Nucleus accumbens (tissue), 56 donors: ENCODE measurements at regions not wholly inside any gene's neighbourhood (a gene's known extent, or its start where the extent isn't known, plus 50 kb on each side); places are given as distances from the start of the nearest gene placed in this dataset.
"Not testable (repeated sequence)": the region's sequence is repeated elsewhere in the genome, so short reads cannot be mapped to it uniquely, and the experiment has no call there.

Source experiments
- DNase-seq, 56 donors: peaks; one replicate each; lab custom pipeline; 2025; lab: John Stamatoyannopoulos, UW

- not testable (repeated sequence) for DNase-seq
Measured at GRCh38 chr17:21612123-21613070, 79.9 kb upstream of the KCNJ18 start.

GRCh38 chr17:21613071-21613429, 79.3 kb upstream of the KCNJ18 start:
- no peak for DNase-seq

- DNase-seq: not testable (repeated sequence)
Measured at GRCh38 chr17:21626987-21627386, 65.3 kb upstream of the KCNJ18 start.
